ENCODE measurements at regions not wholly inside any gene's neighbourhood (a gene's known extent, or its start where the extent isn't known, plus 50 kb on each side); places are given as distances from the start of the nearest gene placed in this dataset.
A peak's percentile ranks its signal among the peaks of the same experiment; 100 is the strongest.

GRCh38 chr18:10030816-10031541 is 117.2 kb downstream of the VAPA start:
- intact Hi-C loops (cut with DNase I), result no loop called here
- DNase-seq, result peak; percentile 15

DNA sequence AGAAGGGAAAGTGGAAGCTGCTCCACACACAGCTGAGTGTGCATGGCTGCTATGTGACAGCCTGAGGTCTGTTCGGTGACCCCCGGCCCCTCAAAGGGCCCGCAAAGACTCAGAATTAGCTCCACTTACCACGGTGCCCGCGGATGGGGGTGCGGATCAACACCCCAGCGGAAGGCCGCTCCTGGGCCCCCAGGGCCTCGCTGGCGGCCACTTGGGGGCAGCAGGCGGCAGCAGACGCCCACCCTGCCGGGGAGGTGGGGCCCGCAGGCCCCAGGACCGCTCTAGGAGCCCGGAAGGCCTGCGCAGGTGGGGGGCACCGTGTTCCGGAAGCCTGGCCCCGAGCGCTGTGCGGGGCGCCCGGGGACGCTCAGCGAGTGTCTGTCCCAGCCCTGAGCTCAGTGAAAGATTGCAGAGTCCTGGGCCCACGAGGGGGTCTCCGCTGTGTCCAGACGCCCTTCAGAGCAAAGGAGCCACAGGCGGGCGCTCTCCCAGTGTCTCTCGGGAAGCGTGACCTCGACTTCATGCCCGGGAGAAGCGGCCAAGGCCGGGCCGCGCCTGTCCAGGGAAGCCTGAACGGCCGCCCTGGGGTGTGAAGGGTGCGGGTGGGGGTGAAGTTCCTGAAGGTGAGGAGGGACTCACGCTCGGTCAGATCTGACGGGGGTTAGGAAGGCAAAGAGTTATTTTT is 118.7 kb downstream of the VAPA start:
- ATAC-seq (peak; percentile 76 to 88), DNase-seq (peak; percentile 39)
- intact Hi-C loops (cut with DNase I), result no loop called here

More at GRCh38 chr18:10030816-10031541, 117.2 kb downstream of the VAPA start:
- no peak for ATAC-seq

DNA sequence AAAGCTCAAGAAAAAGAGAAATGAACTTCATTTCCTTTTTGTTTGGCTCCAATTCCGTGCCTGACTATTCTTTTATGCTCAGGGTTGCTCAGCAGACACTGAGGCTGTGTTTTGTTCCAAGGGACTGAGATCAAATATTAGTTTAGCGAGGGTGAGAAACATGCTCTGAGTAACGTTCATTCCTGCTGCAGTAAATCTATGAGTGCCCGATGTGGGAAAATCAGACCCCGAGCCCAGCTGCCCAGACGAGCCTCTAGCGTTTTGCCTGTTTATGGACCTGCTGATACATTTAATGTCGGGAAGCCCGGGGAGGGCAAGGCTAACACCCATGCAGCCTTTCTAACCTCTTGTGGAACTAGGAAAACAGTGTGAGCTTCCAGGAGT is 119.2 kb downstream of the VAPA start:
- intact Hi-C loops (cut with DNase I), result no loop called here
- ATAC-seq, result peak in 1 of 2 donors; percentile 20

DNA sequence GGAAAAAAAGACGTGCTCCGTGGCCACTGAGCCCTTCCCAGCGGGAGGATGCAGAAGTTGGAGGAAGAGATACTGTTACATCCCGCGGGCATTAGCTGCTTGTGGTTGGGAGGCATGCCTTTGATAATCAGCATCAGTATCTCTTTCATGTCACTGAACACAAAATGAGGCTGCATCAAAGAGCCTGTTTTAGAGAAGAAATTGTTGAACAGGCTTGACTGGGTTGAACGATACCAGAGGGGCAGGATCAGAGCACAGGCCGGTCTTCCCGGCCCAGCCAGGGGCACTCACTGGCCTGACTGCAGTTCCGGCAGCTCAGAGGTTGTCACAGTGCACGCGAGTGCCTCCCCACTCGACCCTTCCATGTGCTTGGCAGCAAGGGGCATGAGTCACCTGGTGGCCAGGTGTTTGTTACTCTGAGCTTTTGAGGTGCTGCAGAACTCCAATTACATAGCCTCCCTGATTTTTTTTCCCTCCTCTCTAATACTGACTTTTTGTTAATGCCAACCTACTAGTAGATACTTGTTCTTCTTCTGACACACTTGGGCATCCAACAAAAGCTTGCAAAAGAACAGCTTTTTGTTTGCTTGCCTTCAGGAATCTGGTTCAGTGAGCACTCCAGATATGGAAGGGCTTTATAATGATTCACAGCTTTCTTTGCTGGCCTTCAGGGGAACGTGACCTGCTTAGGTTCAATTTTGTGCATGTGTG is 121.6 kb downstream of the VAPA start:
- no peak for ATAC-seq
- DNase-seq, result no peak
- intact Hi-C loops (cut with DNase I), result no loop called here

More for the DNA sequence above, 119.2 kb downstream of the VAPA start:
- DNase-seq, result peak; percentile 17

- DNase-seq (no peak), ATAC-seq (no peak)
- intact Hi-C loops (cut with DNase I), result no loop called here
Observed at GRCh38 chr18:10036479-10036878, 122.7 kb downstream of the VAPA start.

DNA sequence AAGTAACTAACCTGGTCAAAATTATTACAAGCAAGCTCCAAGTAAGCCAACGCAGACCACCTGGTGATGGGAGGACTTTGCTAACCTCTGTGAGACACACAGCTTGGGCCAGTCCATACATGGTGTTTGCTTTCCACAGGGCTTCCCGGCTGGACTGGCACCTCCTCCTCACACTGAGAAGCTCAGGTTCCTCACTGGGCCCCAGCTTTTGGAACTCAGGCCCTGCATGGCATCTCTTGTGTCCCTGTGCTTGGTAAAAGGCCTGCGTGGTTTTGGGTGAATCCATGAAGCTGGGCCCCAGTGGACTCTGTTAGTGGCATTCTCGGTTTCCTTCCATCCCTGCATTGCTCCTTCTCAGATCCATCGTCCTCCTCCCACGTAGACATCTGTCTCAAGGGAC is 123.4 kb downstream of the VAPA start:
- intact Hi-C loops (cut with DNase I), result no loop called here
- ATAC-seq, result no peak
- no peak for DNase-seq

DNA sequence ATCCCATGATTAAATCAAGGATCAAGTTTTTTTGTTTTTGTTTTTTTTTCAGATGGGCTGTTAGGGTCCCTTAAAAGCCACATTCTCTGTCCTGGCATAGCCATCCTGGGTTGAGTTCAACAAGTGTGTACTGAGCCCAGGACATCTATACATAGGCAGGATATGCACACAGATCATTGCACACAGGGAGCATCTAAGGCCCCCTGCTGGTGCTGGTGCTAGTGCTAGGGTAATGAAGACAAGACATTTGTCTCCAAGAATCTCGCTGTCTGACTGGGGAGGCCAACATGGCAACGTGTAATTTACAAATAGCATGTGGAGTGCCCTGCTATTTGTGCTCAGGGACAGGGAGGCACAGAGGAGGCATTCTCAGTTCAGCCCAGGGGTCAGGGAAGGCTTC is 124.5 kb downstream of the VAPA start:
- no peak for DNase-seq
- intact Hi-C loops (cut with DNase I), result no loop called here
- ATAC-seq, result no peak

DNA sequence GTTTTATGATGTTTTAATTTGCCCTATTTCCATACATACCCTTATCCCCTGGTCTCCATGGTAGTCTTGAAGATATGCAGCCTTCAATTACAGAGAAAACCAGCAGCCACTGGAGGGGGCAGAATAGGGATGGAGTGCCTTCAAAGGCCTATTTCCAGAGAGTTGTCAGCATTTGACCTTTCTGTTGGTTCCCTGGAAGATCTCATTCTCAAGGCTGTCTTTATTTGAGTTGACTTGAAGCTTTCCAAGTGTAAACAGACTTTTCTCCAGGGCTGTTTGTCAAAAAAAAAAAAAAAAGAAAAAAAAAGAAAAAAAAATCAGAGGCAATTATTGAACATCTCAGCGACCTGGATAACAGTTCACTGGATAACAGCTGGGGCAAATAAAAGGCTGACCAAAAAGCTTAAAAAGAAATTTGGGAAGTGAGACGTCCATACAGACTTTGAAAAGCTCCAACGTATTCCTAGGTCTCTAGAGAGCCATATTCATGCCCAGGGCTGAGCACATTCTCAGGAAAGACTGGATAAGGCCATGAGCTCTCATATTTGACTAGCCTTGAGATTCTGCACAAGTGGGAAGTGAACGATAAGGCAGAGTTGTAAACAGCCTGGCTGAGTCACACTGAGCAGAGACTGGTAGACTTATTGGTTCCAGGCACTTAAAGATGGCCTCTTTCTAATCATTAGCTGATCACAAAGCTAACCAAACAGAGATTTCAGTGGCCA is 126.6 kb downstream of the VAPA start:
- DNase-seq (peak; percentile 25), ATAC-seq (peak; percentile 86 to 93)
- intact Hi-C loops (cut with DNase I), result no loop called here

- ATAC-seq (peak; percentile 77 to 87), DNase-seq (peak; percentile 59)
- intact Hi-C loops (cut with DNase I), result no loop called here
Observed at GRCh38 chr18:10041180-10041579, 127.4 kb downstream of the VAPA start.

- intact Hi-C loops (cut with DNase I), result no loop called here
- DNase-seq, result no peak
Observed at GRCh38 chr18:10042492-10042891, 128.7 kb downstream of the VAPA start.

GRCh38 chr18:10044054-10044453 is 130.2 kb downstream of the VAPA start:
- ATAC-seq (no peak), DNase-seq (no peak)
- intact Hi-C loops (cut with DNase I), result no loop called here

More at GRCh38 chr18:10042492-10042891, 128.7 kb downstream of the VAPA start:
- no peak for ATAC-seq

- DNase-seq (no peak), ATAC-seq (no peak)
- intact Hi-C loops (cut with DNase I), result no loop called here
Observed at GRCh38 chr18:10045296-10045891, 131.6 kb downstream of the VAPA start.

DNA sequence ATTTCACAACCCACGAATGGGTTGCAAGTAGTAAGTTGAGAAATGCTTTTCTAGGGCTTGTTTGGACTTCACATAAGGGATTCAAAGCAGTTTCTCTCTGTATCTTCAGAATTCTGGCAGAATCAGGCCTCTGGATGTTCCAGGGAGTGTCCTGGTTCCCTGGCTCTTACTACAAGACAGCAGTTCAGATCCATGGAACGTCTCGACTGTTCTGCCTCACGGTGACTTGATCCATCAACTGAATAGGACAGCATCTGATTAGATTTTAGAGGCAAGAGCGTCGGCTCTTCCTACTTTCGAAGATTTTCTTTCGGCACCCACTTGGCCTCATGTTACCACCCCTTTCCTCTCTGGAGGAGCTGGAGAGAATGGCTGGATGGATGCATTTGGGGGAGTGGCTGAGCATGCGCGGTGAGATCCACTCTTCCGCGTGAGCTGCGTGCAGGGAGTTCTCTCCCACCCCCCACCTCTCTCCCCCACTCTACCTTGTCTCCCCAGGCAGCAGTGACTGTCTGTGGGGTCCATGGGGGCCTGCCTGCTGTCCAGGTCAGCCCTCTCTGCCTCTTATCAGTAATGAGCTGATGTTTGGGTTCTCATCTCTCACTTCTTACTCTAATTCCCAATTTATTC is 132.5 kb downstream of the VAPA start:
- intact Hi-C loops (cut with DNase I), result no loop called here
- ATAC-seq (no peak), DNase-seq (no peak)

DNA sequence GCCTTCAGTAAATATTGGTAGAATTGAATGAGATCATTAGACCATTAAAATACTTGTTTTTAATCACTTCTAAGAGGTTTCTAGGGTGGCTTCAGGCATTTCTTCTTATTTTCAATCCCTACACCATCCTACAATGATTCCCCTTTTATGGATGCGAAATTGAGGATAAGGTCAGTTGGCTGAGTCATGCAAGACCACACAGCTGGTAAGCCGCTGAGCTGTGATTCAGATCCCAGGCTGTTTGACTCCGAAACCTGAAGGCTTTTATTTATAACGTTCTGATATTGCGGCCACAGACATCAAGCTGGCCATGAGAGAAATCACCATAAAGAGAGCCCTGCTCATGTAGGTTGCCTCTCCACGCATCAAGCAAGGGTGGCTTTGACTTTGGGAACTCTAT is 133.4 kb downstream of the VAPA start:
- no peak for DNase-seq
- intact Hi-C loops (cut with DNase I), result no loop called here
- no peak for ATAC-seq

- ATAC-seq (no peak), DNase-seq (no peak)
- intact Hi-C loops (cut with DNase I), result no loop called here
Observed at GRCh38 chr18:10049747-10050146, 135.9 kb downstream of the VAPA start.

DNA sequence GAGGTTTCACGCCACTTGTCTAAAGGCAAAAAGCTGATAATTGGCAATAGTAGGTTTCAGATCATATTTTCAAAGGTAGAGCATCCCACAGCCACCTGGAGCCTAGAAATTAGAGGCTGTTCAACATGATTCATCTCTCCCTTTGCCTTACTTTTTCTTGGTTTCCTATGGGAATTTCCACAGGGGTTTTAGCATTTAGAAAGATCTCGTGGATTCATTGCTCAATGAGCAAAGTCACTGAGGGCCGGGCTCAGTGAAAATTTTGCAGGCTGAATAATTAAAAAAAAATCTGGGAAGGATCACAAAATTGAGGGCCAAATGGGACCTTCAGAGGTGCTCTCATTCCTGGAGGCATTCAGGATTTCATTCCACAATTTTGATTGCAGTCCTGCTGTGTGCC is 137.1 kb downstream of the VAPA start:
- DNase-seq (no peak), ATAC-seq (no peak)
- intact Hi-C loops (cut with DNase I), result no loop called here

DNA sequence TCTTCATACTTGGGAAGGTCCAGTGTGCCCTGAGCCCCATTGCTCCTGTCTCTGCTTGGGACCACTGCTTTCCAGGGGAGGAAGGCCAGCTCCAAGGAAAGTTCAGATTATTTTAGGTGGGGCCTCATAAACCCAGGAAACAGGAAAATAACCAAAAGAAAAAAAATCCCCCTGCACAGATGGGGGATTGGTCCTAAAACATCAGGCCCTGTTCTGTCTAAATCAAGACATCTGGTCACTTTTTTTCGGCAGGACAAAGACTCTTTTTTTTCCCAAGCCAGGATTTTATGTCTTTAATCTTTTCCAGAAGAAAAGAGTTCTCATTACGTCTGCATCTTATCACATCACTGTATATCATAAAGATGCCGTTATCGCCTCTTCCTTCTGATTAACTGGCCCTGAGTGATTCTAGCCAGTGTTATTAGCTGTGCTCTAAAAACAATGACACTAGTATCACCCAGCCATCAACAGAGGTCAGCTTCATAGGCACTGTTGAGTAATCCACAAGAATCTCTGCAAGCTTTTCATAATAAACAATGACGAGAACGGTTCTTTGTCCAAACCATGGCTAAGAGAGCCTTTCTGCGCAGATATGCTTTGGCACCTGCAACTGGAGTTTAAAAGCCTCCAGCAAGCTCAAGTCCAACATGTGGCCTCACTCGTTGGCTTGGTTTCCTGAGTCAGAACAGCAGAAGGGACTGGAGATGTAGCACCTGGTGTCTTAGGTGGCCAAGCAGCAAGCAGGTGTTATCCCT is 138.2 kb downstream of the VAPA start:
- intact Hi-C loops (cut with DNase I), result no loop called here
- DNase-seq (peak; percentile 76), ATAC-seq (peak; percentile 75 to 89)

- DNase-seq (no peak), ATAC-seq (no peak)
- intact Hi-C loops (cut with DNase I), result no loop called here
Observed at GRCh38 chr18:10052871-10053270, 139.1 kb downstream of the VAPA start.
